ENCODE measurements at regions not wholly inside any gene's neighbourhood (a gene's known extent, or its start where the extent isn't known, plus 50 kb on each side); places are given as distances from the start of the nearest gene placed in this dataset.
A peak's percentile ranks its signal among the peaks of the same experiment; 100 is the strongest.

DNA sequence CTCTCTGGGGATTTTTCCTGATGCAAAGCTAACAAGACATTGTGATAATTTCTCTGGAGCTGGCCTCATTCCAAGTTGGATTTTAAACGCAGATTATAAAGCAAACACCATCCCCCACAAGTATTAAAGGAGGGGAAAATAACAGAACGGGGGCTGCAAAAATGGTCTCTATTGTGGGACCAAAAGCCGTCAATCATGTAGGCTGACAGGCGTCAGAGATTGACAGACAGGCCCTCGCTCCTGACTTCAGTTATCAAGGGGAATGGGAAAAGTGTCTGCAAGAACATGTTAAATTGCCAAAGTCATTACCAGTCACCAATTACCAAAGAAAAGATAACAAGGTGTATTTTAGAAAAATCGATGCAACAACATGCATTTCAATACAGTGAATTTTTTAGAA lies 307.4 kb upstream of the POU3F1 start:
- Histone ChIP-seq H3K4me3 (ENCODE audit: low read depth, low read length) (no peak overlapping the region), H3K36me3 (ENCODE audit: control insufficient read depth, insufficient read depth, low read length) (no peaks in the 10 kb centered on the region), H3K27me3 (ENCODE audit: control insufficient read depth, insufficient read depth, low read length) (no peaks in the 10 kb centered on the region)
- no peak for DNase-seq (ENCODE audit: low read depth)
- no peak for FAIRE-seq
- no peak for TF ChIP-seq CTCF (IDR thresholded peaks at IDR 0.05; ENCODE audit: insufficient read depth, low read length, severe bottlenecking)

- DNase-seq (ENCODE audit: low read depth) (no peak), FAIRE-seq (no peak)
- H3K27me3 ChIP-seq (ENCODE audit: control insufficient read depth, insufficient read depth, low read length): no peaks in the 10 kb centered on the region
- H3K36me3 ChIP-seq (ENCODE audit: control insufficient read depth, insufficient read depth, low read length): no peaks in the 10 kb centered on the region
- no peak overlapping the region for H3K4me3 ChIP-seq (ENCODE audit: low read depth, low read length)
- no peak for TF ChIP-seq CTCF (IDR thresholded peaks at IDR 0.05; ENCODE audit: insufficient read depth, low read length, severe bottlenecking)
Observed at GRCh38 chr1:38352869-38353268, 306.3 kb upstream of the POU3F1 start.

- DNase-seq (ENCODE audit: low read depth): no peak
- Histone ChIP-seq H3K36me3 (ENCODE audit: control insufficient read depth, insufficient read depth, low read length) (no peaks in the 10 kb centered on the region), H3K27me3 (ENCODE audit: control insufficient read depth, insufficient read depth, low read length) (no peaks in the 10 kb centered on the region), H3K4me3 (ENCODE audit: low read depth, low read length) (no peak overlapping the region)
- no peak for TF ChIP-seq CTCF (IDR thresholded peaks at IDR 0.05; ENCODE audit: insufficient read depth, low read length, severe bottlenecking)
- FAIRE-seq: no peak
Observed at GRCh38 chr1:38347446-38348175, 301.0 kb upstream of the POU3F1 start.

DNA sequence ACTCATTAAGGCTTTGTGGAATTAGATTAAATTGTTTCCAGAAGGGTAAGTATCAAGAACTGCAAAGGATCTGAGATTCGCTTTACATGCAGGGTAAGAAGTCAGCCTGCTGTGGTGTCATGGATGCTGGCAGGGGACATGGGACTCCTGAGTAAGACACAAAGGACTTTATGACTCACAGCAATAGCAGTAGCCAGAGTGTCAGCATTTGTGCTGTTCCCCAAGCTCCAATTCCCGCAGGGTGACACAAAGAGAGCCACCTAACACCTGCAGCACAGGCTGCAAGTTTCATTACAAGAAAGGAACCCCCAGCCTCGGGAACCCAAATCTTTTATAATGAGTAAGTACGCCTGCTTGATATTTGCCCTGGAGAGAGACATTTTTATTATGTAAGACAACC lies 298.1 kb upstream of the POU3F1 start:
- DNase-seq (ENCODE audit: low read depth) (no peak), FAIRE-seq (no peak)
- no peak for TF ChIP-seq CTCF (IDR thresholded peaks at IDR 0.05; ENCODE audit: insufficient read depth, low read length, severe bottlenecking)
- H3K4me3 ChIP-seq (ENCODE audit: low read depth, low read length): no peak overlapping the region
- no peaks in the 10 kb centered on the region for H3K36me3 ChIP-seq (ENCODE audit: control insufficient read depth, insufficient read depth, low read length)
- H3K27me3 ChIP-seq (ENCODE audit: control insufficient read depth, insufficient read depth, low read length): no peaks in the 10 kb centered on the region

DNA sequence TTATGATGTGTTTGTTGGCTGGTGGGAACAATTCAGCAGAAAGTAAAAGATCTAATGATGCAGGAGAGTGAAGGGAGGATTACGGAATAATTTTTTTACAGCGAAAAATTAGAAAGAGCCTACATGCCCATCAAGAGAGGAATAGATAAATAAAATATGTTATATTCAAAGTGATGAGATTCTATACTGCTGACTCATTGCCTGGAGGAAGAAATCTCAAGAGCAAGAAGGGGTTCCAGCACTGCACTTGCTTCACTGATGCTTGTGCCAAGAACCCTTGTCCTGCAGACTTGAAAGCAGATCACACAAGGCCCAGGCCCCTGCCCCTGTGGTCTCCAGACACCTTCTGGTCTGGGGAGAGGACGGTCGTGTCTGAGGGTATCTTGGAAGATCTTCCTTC lies 295.1 kb upstream of the POU3F1 start:
- FAIRE-seq (no peak), DNase-seq (ENCODE audit: low read depth) (no peak)
- Histone ChIP-seq H3K27me3 (ENCODE audit: control insufficient read depth, insufficient read depth, low read length) (no peaks in the 10 kb centered on the region), H3K36me3 (ENCODE audit: control insufficient read depth, insufficient read depth, low read length) (no peaks in the 10 kb centered on the region), H3K4me3 (ENCODE audit: low read depth, low read length) (no peak overlapping the region)
- no peak for TF ChIP-seq CTCF (IDR thresholded peaks at IDR 0.05; ENCODE audit: insufficient read depth, low read length, severe bottlenecking)

DNA sequence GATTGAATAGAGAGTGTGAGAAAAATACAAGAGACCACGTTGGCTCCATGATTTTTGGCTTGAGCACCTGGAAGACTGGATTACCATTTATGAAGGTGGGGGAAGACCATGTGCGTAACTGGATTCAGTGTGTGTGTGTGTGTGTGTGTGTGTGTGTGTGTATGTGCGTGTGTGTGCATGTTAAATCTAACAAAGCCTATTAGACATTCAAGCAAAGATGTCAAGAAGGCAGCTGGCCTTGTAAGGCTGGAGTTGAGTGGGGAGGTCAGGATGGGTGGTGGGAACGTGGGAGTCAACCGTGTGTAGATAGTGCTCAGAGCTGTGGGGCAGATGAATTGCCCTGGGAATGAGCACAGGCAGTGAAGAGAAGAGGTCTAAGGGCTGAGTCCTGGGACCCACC lies 293.8 kb upstream of the POU3F1 start:
- no peak for TF ChIP-seq CTCF (IDR thresholded peaks at IDR 0.05; ENCODE audit: insufficient read depth, low read length, severe bottlenecking)
- DNase-seq (ENCODE audit: low read depth) (no peak), FAIRE-seq (peak; percentile 79)
- Histone ChIP-seq H3K27me3 (ENCODE audit: control insufficient read depth, insufficient read depth, low read length) (no peaks in the 10 kb centered on the region), H3K36me3 (ENCODE audit: control insufficient read depth, insufficient read depth, low read length) (no peaks in the 10 kb centered on the region), H3K4me3 (ENCODE audit: low read depth, low read length) (no peak overlapping the region)
